Activated CD8-positive, alpha-beta T cell treated with anti-CD3 and anti-CD28 coated beads for 36 hours (primary cell): ENCODE measurements at regions not wholly inside any gene's neighbourhood (a gene's known extent, or its start where the extent isn't known, plus 50 kb on each side); places are given as distances from the start of the nearest gene placed in this dataset.
"Not testable (repeated sequence)": the region's sequence is repeated elsewhere in the genome, so short reads cannot be mapped to it uniquely, and the experiment has no call there.

Experiments
- ATAC-seq: fragments of 200-7000 bp; cut with Tn5 transposase; one replicate; pipeline ENCODE4 v1.10.0; 2021; ENCODE audit warnings: mild to moderate bottlenecking, moderate library complexity
- CTCF ChIA-PET: fragments of 350-600 bp; sonication (Branson Sonifier 250); formaldehyde crosslinking; loops from one replicate; lab custom pipeline; 2021; ENCODE audit warnings: antibody characterized with exemption; lab: Charles Lee
- POLR2A ChIA-PET: fragments of 350-600 bp; sonication (Branson Sonifier 250); formaldehyde crosslinking; loops from one replicate; lab custom pipeline; 2021; ENCODE audit warnings: antibody characterized with exemption; lab: Charles Lee
- DNase-seq: peaks from one replicate; pipeline ENCODE4 v3.0.0-alpha.2; 2020
- H3K27ac Mint-ChIP-seq: one replicate; pipeline ENCODE4 v1.8.0; 2021; ENCODE audit warnings: mild to moderate bottlenecking, mixed read lengths
- H3K27me3 Mint-ChIP-seq: one replicate; pipeline ENCODE4 v1.8.0; 2021; ENCODE audit warnings: mixed read lengths
- H3K36me3 Mint-ChIP-seq: one replicate; pipeline ENCODE4 v1.8.0; 2021; ENCODE audit warnings: low read depth, mixed read lengths
- H3K4me1 Mint-ChIP-seq: one replicate; pipeline ENCODE4 v1.8.0; 2021; ENCODE audit warnings: low read depth, mixed read lengths
- H3K4me3 Mint-ChIP-seq: one replicate; pipeline ENCODE4 v1.8.0; 2021; ENCODE audit warnings: mild to moderate bottlenecking, moderate library complexity, mixed read lengths
- H3K9me3 Mint-ChIP-seq: one replicate; pipeline ENCODE4 v1.8.0; 2021; ENCODE audit warnings: mixed read lengths
- intact Hi-C: fragments of 100-400 bp; cut with micrococcal nuclease; formaldehyde crosslinking; loops from one replicate; pipeline ENCODE4 v1.10.0; 2022
- TF ChIP-seq, protein P1 (sequence below): fragments of 200-600 bp; IDR thresholded peaks from one replicate; pipeline ENCODE4 v1.8.0; 2022; ENCODE audit warnings: antibody characterized with exemption, mild to moderate bottlenecking

DNA sequence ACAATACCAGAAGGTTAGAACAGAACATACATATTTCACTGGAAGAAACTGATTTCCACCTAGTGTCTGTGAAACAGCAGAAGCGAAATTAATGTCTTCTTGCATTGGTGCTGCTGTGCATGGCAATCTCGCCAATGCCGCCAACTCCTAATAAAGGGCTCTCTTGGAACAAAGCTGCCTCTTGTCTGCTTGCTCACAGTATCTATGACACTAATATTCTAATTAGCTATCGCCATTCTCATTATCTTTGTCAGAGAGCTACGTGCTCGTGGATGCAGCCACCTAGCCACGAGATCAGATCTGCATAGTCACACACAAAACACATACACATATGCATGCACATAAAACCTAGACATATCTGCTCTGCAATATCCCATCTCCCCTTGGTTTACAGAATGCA lies 145.9 kb upstream of the OLIG3 start:
- intact Hi-C loops = loop anchor here (5.0 to 10.0 kb wide), 2 partner anchors 295 to 368 kb away; no protein-coding TSS in a partner anchor
- no peaks in the 10 kb centered on the region for H3K9me3 Mint-ChIP-seq
- no peaks in the 10 kb centered on the region for H3K36me3 Mint-ChIP-seq
- peaks cover 5% of the 10 kb centered on the region for H3K27me3 Mint-ChIP-seq
- peaks cover 15% of the 10 kb centered on the region for H3K4me1 Mint-ChIP-seq
- TF ChIP-seq, protein P1, sequence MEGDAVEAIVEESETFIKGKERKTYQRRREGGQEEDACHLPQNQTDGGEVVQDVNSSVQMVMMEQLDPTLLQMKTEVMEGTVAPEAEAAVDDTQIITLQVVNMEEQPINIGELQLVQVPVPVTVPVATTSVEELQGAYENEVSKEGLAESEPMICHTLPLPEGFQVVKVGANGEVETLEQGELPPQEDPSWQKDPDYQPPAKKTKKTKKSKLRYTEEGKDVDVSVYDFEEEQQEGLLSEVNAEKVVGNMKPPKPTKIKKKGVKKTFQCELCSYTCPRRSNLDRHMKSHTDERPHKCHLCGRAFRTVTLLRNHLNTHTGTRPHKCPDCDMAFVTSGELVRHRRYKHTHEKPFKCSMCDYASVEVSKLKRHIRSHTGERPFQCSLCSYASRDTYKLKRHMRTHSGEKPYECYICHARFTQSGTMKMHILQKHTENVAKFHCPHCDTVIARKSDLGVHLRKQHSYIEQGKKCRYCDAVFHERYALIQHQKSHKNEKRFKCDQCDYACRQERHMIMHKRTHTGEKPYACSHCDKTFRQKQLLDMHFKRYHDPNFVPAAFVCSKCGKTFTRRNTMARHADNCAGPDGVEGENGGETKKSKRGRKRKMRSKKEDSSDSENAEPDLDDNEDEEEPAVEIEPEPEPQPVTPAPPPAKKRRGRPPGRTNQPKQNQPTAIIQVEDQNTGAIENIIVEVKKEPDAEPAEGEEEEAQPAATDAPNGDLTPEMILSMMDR = no peak
- no peak overlapping the region for H3K27ac Mint-ChIP-seq
- H3K4me3 Mint-ChIP-seq = no peak overlapping the region
- ATAC-seq = no peak
- CTCF ChIA-PET = interaction anchor here (1.2 to 2.3 kb wide), 3 partner anchors 50 to 325 kb away, joined by 3 to 5 read pairs (median 4); no protein-coding TSS in a partner anchor
- no peak for DNase-seq
- POLR2A ChIA-PET = no interaction called here

DNA sequence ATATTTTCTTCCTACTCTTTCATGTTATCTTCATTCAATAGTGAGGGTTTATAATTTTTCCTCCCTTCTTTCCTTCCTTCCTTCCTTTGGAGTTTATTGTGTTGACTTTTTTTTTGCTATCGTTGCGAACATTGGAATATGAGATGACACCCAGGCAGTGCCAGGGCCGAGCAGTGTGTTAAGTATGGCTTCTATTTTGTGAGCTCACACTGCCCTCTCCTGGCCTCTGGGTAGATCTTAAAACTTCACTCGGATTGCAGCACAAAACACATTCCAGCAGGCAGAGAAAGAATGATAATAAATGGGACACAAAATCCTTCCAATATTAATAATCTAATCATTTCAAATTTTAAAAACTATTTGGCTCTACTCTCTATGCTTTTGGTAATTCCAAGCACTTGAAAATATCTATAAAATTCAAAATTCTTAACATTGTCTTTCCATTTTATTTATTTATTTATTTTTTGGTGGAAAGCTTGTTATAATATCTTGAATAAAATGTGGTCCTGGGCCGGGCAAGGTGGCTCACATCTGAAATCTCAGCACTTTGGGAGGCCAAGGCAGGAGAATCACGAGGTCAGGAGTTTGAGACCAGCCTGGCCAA lies 147.4 kb upstream of the OLIG3 start:
- Mint-ChIP-seq H3K4me3 (no peak overlapping the region), H3K36me3 (no peaks in the 10 kb centered on the region), H3K27me3 (peaks cover 7% of the 10 kb centered on the region), H3K27ac (no peak overlapping the region), H3K4me1 (peaks cover 15% of the 10 kb centered on the region), H3K9me3 (no peaks in the 10 kb centered on the region)
- TF ChIP-seq, protein P1 = peak; percentile 90
- POLR2A ChIA-PET = no interaction called here
- CTCF ChIA-PET = interaction anchor here (0.6 to 1.5 kb wide), 16 partner anchors 10 to 673 kb away, joined by 3 to 6 read pairs (median 4); no protein-coding TSS in a partner anchor
- ATAC-seq (peak; percentile 75), DNase-seq (peak; percentile 83)
- intact Hi-C loops = loop anchor here (5.0 to 10.0 kb wide), 2 partner anchors 297 to 369 kb away; no protein-coding TSS in a partner anchor

DNA sequence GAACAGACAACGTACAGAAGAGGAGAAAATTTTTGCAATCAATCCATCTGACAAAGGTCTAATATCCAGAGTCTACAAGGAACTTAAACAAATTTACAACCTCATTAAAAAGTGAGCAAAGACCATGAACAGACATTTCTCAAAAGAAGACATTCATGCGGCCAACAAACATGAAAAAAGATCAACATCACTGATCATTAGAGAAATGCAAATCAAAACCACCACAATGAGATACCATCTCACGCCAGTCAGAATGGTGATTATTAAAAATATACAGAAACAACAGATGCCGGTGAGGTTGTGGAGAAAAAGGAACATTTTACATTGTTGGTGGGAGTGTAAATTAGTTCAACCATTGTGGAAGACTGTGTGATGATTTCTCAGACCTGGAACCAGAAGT lies 149.0 kb upstream of the OLIG3 start:
- DNase-seq, H3K27ac Mint-ChIP-seq, H3K4me3 Mint-ChIP-seq, CTCF ChIA-PET, H3K9me3 Mint-ChIP-seq, H3K36me3 Mint-ChIP-seq, POLR2A ChIA-PET, ATAC-seq: not testable (repeated sequence)
- intact Hi-C loops = loop anchor here (5.0 to 10.0 kb wide), 2 partner anchors 298 to 371 kb away; no protein-coding TSS in a partner anchor
- Mint-ChIP-seq H3K4me1 (peaks cover 15% of the 10 kb centered on the region), H3K27me3 (peaks cover 11% of the 10 kb centered on the region)

DNA sequence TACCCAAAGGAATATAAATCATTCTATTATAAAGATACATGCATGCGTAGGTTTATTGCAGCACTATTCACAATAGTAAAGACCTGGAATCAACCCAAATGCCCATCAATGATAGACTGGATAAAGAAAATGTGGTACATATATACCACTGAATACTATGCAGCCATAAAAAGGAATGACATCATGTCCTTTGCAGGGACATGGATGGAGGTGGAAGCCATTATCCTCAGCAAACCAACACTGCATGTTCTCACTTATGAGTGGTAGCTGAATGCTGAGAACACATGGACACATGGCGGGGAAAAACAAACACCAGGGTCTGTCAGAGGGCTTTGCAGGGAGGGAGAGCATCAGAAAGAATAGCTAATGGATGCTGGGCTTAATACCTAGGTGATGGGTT lies 149.4 kb upstream of the OLIG3 start:
- POLR2A ChIA-PET, ATAC-seq, DNase-seq, H3K4me3 Mint-ChIP-seq, H3K9me3 Mint-ChIP-seq, H3K36me3 Mint-ChIP-seq, H3K27ac Mint-ChIP-seq: not testable (repeated sequence)
- intact Hi-C loops = loop anchor here (5.0 to 10.0 kb wide), 2 partner anchors 299 to 371 kb away; no protein-coding TSS in a partner anchor
- H3K4me1 Mint-ChIP-seq = peaks cover 10% of the 10 kb centered on the region
- CTCF ChIA-PET = interaction anchor here (0.8 kb wide), 1 partner anchor 329 kb away, joined by 4 read pairs; no protein-coding TSS in a partner anchor
- H3K27me3 Mint-ChIP-seq = peaks cover 14% of the 10 kb centered on the region

DNA sequence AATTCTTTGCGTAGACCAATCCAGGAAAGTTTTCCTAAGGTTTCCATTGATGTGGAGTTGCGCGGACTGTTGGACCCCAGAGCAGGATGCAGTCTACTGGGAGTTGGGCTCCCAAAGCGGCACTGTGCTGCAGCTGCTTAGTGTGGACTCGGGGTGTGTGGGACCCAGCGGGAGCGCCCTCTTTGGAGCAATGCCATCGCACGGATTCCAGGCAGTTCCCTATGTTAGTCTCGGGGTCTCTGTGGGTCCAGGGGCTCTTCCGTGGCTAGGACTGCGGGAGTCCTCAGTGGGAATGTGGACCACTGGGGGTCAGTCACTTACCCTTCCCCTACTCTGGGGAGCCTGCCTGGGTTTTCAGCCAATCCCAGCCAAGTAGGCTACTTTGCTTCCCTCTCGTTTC lies 151.7 kb upstream of the OLIG3 start:
- ATAC-seq = no peak
- no peaks in the 10 kb centered on the region for H3K36me3 Mint-ChIP-seq
- H3K9me3 Mint-ChIP-seq = no peaks in the 10 kb centered on the region
- CTCF ChIA-PET = no interaction called here
- H3K27me3 Mint-ChIP-seq = peaks cover 14% of the 10 kb centered on the region
- TF ChIP-seq, protein P1 = no peak
- H3K4me3 Mint-ChIP-seq = no peak overlapping the region
- POLR2A ChIA-PET = no interaction called here
- no peak for DNase-seq
- H3K27ac Mint-ChIP-seq = no peak overlapping the region
- H3K4me1 Mint-ChIP-seq = no peaks in the 10 kb centered on the region
- intact Hi-C loops = loop anchor here (10.0 kb wide), 1 partner anchor 301 kb away; no protein-coding TSS in a partner anchor

DNA sequence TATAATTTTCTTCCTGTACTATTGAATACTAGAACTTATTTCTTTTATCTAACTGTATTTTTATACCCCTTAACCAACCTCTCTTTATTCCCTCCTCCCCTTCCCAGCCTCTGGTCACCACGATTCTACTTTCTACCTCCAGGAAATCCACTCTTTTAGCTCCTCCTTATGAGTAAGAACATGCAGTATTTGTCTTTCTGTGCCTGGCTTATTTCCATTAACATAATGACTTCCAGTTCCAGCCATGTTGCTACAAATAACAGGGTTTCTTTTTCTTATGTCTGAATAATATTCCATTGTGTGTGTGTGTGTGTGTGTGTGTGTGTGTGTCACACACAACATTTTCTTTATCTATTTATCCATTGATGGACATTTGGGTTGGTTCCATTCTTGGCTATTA lies 152.3 kb upstream of the OLIG3 start:
- POLR2A ChIA-PET = no interaction called here
- TF ChIP-seq, protein P1 = no peak
- Mint-ChIP-seq H3K27ac (no peak overlapping the region), H3K4me3 (no peak overlapping the region), H3K9me3 (no peaks in the 10 kb centered on the region), H3K36me3 (no peaks in the 10 kb centered on the region), H3K27me3 (peaks cover 14% of the 10 kb centered on the region), H3K4me1 (no peaks in the 10 kb centered on the region)
- ATAC-seq (no peak), DNase-seq (no peak)
- intact Hi-C loops = loop anchor here (10.0 kb wide), 1 partner anchor 302 kb away; no protein-coding TSS in a partner anchor
- CTCF ChIA-PET = no interaction called here
